ENCODE measurements at regions not wholly inside any gene's neighbourhood (a gene's known extent, or its start where the extent isn't known, plus 50 kb on each side); places are given as distances from the start of the nearest gene placed in this dataset.

DNA sequence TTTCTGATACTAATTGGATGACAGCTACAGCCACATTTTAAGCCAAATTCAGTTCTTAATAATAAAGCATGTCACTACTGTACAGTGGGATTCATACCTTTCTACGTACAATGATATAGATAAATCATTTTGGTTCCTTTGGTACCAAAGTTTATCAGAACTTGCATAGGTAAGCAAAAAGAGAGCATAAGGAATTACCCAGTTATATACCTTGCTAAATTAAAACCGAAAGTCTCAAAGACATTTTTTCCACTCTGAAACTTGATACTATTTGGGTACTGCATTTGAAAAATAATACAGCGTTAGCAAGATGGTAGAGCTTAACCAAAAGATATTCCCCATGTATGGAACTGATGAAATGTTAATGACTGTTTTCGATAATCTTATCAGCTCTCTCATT is 400.9 kb upstream of the ADGRL3 start:
- intact Hi-C loops (cut with DNase I; ENCODE audit: low total_unique reads): no loop called here

DNA sequence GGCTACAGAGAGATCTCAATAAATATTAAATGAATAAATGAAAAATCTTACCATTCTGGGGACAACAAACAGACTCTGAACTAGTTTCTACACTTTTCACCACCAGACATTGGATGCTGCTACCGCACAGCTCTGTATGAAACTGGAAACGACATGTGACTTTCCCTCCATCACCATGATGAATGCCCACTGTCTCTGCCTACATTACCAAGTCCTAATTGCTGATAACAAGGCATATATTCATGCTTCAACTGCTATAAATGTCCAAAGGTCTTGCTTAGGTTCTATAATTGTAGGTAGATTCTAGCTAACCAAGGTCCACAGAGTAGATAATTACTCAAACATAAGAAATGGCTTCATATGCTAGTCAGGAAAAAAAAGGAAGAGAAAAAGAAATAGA is 399.4 kb upstream of the ADGRL3 start:
- intact Hi-C loops (cut with DNase I; ENCODE audit: low total_unique reads): no loop called here
- H3K27ac ChIP-seq: no peak overlapping the region
- WGBS, 5 donors: 72 to 86% (median 80%) methylated on average over 2 of the region's 2 CpGs

More for the DNA sequence above, 400.9 kb upstream of the ADGRL3 start:
- Histone ChIP-seq H3K9me3 (no peaks in the 10 kb centered on the region), H3K36me3 (no peaks in the 10 kb centered on the region), H3K4me1 (no peaks in the 10 kb centered on the region), H3K27me3 (no peaks in the 10 kb centered on the region), H3K4me3 (no peak overlapping the region), H3K27ac (no peak overlapping the region)
- 90 to 94% (median 92%) methylated on average over 4 of the region's 4 CpGs for WGBS, 5 donors
- DNase-seq: no peak
- no peak for TF ChIP-seq POLR2A (IDR thresholded peaks at IDR 0.05)
- TF ChIP-seq, protein P1, sequence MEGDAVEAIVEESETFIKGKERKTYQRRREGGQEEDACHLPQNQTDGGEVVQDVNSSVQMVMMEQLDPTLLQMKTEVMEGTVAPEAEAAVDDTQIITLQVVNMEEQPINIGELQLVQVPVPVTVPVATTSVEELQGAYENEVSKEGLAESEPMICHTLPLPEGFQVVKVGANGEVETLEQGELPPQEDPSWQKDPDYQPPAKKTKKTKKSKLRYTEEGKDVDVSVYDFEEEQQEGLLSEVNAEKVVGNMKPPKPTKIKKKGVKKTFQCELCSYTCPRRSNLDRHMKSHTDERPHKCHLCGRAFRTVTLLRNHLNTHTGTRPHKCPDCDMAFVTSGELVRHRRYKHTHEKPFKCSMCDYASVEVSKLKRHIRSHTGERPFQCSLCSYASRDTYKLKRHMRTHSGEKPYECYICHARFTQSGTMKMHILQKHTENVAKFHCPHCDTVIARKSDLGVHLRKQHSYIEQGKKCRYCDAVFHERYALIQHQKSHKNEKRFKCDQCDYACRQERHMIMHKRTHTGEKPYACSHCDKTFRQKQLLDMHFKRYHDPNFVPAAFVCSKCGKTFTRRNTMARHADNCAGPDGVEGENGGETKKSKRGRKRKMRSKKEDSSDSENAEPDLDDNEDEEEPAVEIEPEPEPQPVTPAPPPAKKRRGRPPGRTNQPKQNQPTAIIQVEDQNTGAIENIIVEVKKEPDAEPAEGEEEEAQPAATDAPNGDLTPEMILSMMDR (IDR thresholded peaks at IDR 0.05): no peak
- no peak for TF ChIP-seq POLR2AphosphoS5 (IDR thresholded peaks at IDR 0.05)
- TF ChIP-seq EP300 (IDR thresholded peaks at IDR 0.05): no peak

DNA sequence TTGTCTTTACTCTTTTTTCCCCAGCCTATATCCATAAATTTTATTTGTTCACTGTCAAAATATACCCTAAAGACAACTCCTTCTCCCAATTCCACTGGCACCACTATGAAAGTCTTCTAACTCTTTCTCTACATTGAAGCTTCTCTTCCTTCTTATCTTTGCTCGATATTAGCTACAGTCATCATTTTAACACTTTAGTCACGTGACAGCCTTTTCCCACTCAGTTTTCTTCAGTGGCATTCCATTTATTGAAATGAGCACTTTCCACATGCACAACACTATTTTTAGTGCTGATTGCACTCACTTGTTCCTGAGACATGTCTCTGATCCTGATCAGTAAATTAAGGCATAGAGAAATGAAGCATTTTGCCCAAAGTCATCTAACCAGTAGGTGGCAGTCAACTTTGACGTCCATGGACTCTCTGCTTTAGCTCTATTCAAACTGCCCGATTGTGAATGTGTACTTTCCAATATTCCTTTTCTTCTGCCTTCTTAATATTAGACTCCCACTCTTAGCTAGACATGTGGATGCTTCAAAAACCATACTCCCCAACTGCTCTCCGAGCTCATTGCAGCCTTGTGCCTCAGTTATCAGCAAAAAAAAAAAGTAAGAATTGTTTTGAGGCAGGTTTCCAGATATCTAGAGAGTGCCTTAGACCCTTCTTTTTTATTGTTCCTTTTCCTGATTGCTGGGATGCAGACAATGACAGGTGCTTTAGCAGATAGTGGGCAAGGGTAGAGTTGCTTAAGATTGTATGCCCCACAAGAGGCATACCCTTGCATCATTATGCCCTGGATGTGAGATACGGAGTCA is 394.4 kb upstream of the ADGRL3 start:
- intact Hi-C loops (cut with DNase I; ENCODE audit: low total_unique reads): no loop called here
- Histone ChIP-seq H3K27ac (no peak overlapping the region), H3K9me3 (no peaks in the 10 kb centered on the region), H3K4me1 (no peaks in the 10 kb centered on the region), H3K4me3 (no peak overlapping the region), H3K36me3 (no peaks in the 10 kb centered on the region), H3K27me3 (no peaks in the 10 kb centered on the region)
- DNase-seq: peak in 1 of 2 donors; percentile 57
- TF ChIP-seq, protein P1 (IDR thresholded peaks at IDR 0.05): peak in 5 of 7 experiments; percentile 15 to 55 (median 31)
- no peak for TF ChIP-seq POLR2A (IDR thresholded peaks at IDR 0.05)
- no peak for TF ChIP-seq EP300 (IDR thresholded peaks at IDR 0.05)
- 32 to 45% (median 36%) methylated on average over 6 of the region's 6 CpGs for WGBS, 5 donors

More for the DNA sequence above, 399.4 kb upstream of the ADGRL3 start:
- no peaks in the 10 kb centered on the region for H3K9me3 ChIP-seq
- no peaks in the 10 kb centered on the region for H3K27me3 ChIP-seq
- H3K4me3 ChIP-seq: no peak overlapping the region
- DNase-seq: no peak
- H3K4me1 ChIP-seq: no peaks in the 10 kb centered on the region
- H3K36me3 ChIP-seq: no peaks in the 10 kb centered on the region
- TF ChIP-seq EP300 (IDR thresholded peaks at IDR 0.05) (no peak), POLR2A (IDR thresholded peaks at IDR 0.05) (no peak), POLR2AphosphoS5 (IDR thresholded peaks at IDR 0.05) (no peak)
- TF ChIP-seq, protein P1 (IDR thresholded peaks at IDR 0.05): no peak

DNA sequence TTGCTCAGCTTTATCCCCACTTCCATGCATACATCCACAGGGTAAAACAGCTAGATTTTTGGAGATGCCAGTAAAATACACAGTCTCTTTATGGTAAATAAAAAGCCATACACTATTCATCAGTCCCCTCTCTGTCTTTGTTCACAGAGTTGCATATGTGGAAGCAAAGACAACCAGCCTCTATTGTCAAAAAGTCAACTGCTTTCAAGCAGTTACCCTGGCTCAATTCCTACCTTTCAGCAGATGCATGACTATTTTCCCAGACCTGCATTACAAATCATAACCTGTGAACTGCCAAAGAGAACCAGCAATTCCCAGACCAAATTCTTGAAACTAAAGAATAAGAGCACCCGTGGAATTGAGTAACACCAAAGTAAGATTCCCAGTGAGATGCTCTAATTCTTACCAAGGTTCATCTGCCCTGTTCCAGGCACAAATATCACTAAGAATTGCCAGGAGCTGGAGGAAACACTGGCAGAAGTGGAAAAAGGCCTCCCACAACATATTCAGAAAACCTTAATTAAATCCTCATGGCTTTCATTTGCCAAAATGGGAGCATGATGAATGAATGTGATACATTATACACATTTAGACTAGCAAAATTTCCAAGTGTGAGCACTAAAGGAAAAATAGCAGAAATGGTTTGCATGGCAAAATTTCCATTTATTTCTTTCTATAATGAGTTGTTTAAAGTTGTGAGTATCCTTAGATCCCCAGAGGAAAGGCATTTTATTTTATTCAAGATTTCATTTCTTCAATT is 391.2 kb upstream of the ADGRL3 start:
- H3K36me3 ChIP-seq: no peaks in the 10 kb centered on the region
- no peak overlapping the region for H3K4me3 ChIP-seq
- no peak for DNase-seq
- no peak overlapping the region for H3K27ac ChIP-seq
- 71 to 97% (median 85%) methylated on average over 1 of the region's 1 CpG for WGBS, 5 donors
- TF ChIP-seq, protein P1 (IDR thresholded peaks at IDR 0.05): no peak
- TF ChIP-seq EP300 (IDR thresholded peaks at IDR 0.05) (no peak), POLR2AphosphoS5 (IDR thresholded peaks at IDR 0.05) (no peak), POLR2A (IDR thresholded peaks at IDR 0.05) (no peak)
- intact Hi-C loops (cut with DNase I; ENCODE audit: low total_unique reads): no loop called here
- no peaks in the 10 kb centered on the region for H3K27me3 ChIP-seq
- H3K9me3 ChIP-seq: no peaks in the 10 kb centered on the region
- no peaks in the 10 kb centered on the region for H3K4me1 ChIP-seq
